ENCODE measurements at regions not wholly inside any gene's neighbourhood (a gene's known extent, or its start where the extent isn't known, plus 50 kb on each side); places are given as distances from the start of the nearest gene placed in this dataset.

- TF ChIP-seq RAD21 (IDR thresholded peaks at IDR 0.05; ENCODE audit: low read depth) = no peak
- TF ChIP-seq USF1 (IDR thresholded peaks at IDR 0.05) = no peak
- TF ChIP-seq YY1 (IDR thresholded peaks at IDR 0.05; ENCODE audit: low read depth) = no peak
- no peak for TF ChIP-seq MAX (IDR thresholded peaks at IDR 0.05)
- TF ChIP-seq EGR1 (IDR thresholded peaks at IDR 0.05) = no peak
- TF ChIP-seq REST (IDR thresholded peaks at IDR 0.05; ENCODE audit: low read depth) = no peak
- TF ChIP-seq TAF1 (IDR thresholded peaks at IDR 0.05; ENCODE audit: low read depth) = no peak
- TF ChIP-seq CREB1 (IDR thresholded peaks at IDR 0.05; ENCODE audit: low read depth) = no peak
- no peak for TF ChIP-seq TCF12 (IDR thresholded peaks at IDR 0.05; ENCODE audit: low read depth)
- TF ChIP-seq NFIC (IDR thresholded peaks at IDR 0.05) = no peak
- no peak for TF ChIP-seq EP300 (IDR thresholded peaks at IDR 0.05; ENCODE audit: borderline replicate concordance)
- TF ChIP-seq TEAD4 (IDR thresholded peaks at IDR 0.05) = no peak
- no peak for TF ChIP-seq FOXM1 (IDR thresholded peaks at IDR 0.05; ENCODE audit: borderline replicate concordance, low read depth)
- TF ChIP-seq CEBPB (IDR thresholded peaks at IDR 0.05) = no peak
Measured at GRCh38 chr9:115599898-115600297, 481.9 kb upstream of the TNC start.
